Naive thymus-derived CD4-positive, alpha-beta T cell (primary cell): ENCODE measurements at regions not wholly inside any gene's neighbourhood (a gene's known extent, or its start where the extent isn't known, plus 50 kb on each side); places are given as distances from the start of the nearest gene placed in this dataset.

Experiments used
- ATAC-seq: fragments of 150-1000 bp; cut with Tn5 transposase; 2 replicates; pipeline ENCODE4 v1.10.0; 2021; ENCODE audit warnings: mild to moderate bottlenecking, moderate library complexity
- CTCF ChIA-PET: fragments of 350-600 bp; sonication (Branson Sonifier 250); formaldehyde crosslinking; loops from one replicate; lab custom pipeline; 2021; ENCODE audit warnings: antibody characterized with exemption; lab: Charles Lee
- POLR2A ChIA-PET: fragments of 350-600 bp; sonication (Branson Sonifier 250); formaldehyde crosslinking; loops from one replicate; lab custom pipeline; 2021; ENCODE audit warnings: antibody characterized with exemption, inconsistent platforms; lab: Charles Lee
- DNase-seq, 9 donors: peaks; one replicate each; pipeline versions ENCODE4 v3.0.0 to v3.0.0-alpha.2; 2020 to 2022; ENCODE audit warnings: mixed read lengths in 1 of 9
- H3K27ac ChIP-seq: one replicate; pipeline ENCODE4 v1.7.0; 2013; ENCODE audit warnings: mild to moderate bottlenecking, low read depth, low read length, moderate library complexity
- H3K27me3 ChIP-seq, 2 donors: one replicate each; pipeline ENCODE4 v1.7.0; 2013; ENCODE audit warnings: low read length in 2 of 2, mild to moderate bottlenecking in 2 of 2, moderate library complexity in 2 of 2; ENCODE audit not compliant: control insufficient read depth in 2 of 2, insufficient read depth in 2 of 2
- H3K36me3 ChIP-seq, 3 experiments: 1 replicate in 2 of 3; 2 replicates in 1 of 3; pipeline ENCODE4 v1.7.0; 2013; ENCODE audit warnings: low read length in 3 of 3, mild to moderate bottlenecking in 3 of 3, moderate library complexity in 1 of 3; ENCODE audit not compliant: insufficient read depth in 3 of 3, control insufficient read depth in 2 of 3
- H3K4me1 ChIP-seq, 2 donors: one replicate each; pipeline ENCODE4 v1.7.0; 2013; ENCODE audit warnings: low read length in 2 of 2, mild to moderate bottlenecking in 2 of 2, moderate library complexity in 1 of 2; ENCODE audit not compliant: control insufficient read depth in 2 of 2, insufficient read depth in 2 of 2
- H3K4me3 ChIP-seq: 2 replicates; pipeline ENCODE4 v1.7.0; 2013; ENCODE audit warnings: mild to moderate bottlenecking, low read length
- H3K9me3 ChIP-seq, 3 experiments: 1 replicate in 2 of 3; 2 replicates in 1 of 3; pipeline ENCODE4 v1.7.0; 2013; ENCODE audit warnings: low read length in 3 of 3; ENCODE audit not compliant: control insufficient read depth in 2 of 3
- H3K27ac Mint-ChIP-seq, 9 donors: one replicate each; pipeline ENCODE4 v1.8.0; 2020 to 2022; ENCODE audit warnings: mixed read lengths in 9 of 9, mild to moderate bottlenecking in 8 of 9, moderate library complexity in 5 of 9, inconsistent platforms in 2 of 9
- H3K27me3 Mint-ChIP-seq, 5 donors: one replicate each; pipeline ENCODE4 v1.8.0; 2021 to 2022; ENCODE audit warnings: mixed read lengths in 5 of 5, mild to moderate bottlenecking in 1 of 5
- H3K36me3 Mint-ChIP-seq, 5 donors: one replicate each; pipeline ENCODE4 v1.8.0; 2020 to 2022; ENCODE audit warnings: mixed read lengths in 5 of 5, mild to moderate bottlenecking in 3 of 5, inconsistent platforms in 1 of 5
- H3K4me1 Mint-ChIP-seq, 7 donors: one replicate each; pipeline ENCODE4 v1.8.0; 2020 to 2022; ENCODE audit warnings: mixed read lengths in 7 of 7, mild to moderate bottlenecking in 3 of 7, inconsistent platforms in 1 of 7
- H3K4me3 Mint-ChIP-seq, 10 donors: one replicate each; pipeline ENCODE4 v1.8.0; 2020 to 2022; ENCODE audit warnings: mild to moderate bottlenecking in 10 of 10, mixed read lengths in 10 of 10, moderate library complexity in 6 of 10, inconsistent platforms in 2 of 10
- H3K9me3 Mint-ChIP-seq, 11 donors: one replicate each; pipeline ENCODE4 v1.8.0; 2020 to 2022; ENCODE audit warnings: mixed read lengths in 11 of 11, mild to moderate bottlenecking in 4 of 11, inconsistent platforms in 1 of 11, moderate library complexity in 1 of 11
- intact Hi-C, 2 donors: fragments of 100-400 bp; cut with micrococcal nuclease; formaldehyde crosslinking; loops; one replicate each; pipeline ENCODE4 v1.15.1; 2023

GRCh38 chr1:193916452-193916851 lies 730.0 kb upstream of the B3GALT2 start:
- Mint-ChIP-seq H3K27me3 (no peaks in the 10 kb centered on the region), H3K4me1 (peaks cover 0 to 3% (median 0%) of the 10 kb centered on the region in 7 donors), H3K4me3 (no peak overlapping the region), H3K36me3 (no peaks in the 10 kb centered on the region), H3K27ac (no peak overlapping the region), H3K9me3 (peaks cover 0 to 7% (median 0%) of the 10 kb centered on the region in 11 donors)
- no peaks in the 10 kb centered on the region for H3K27me3 ChIP-seq
- H3K27ac ChIP-seq, result no peak overlapping the region
- no peaks in the 10 kb centered on the region for H3K9me3 ChIP-seq
- POLR2A ChIA-PET, result no interaction called here
- intact Hi-C loops, result no loop called here
- H3K4me3 ChIP-seq, result no peak overlapping the region
- DNase-seq (no peak), ATAC-seq (no peak)
- CTCF ChIA-PET, result no interaction called here
- H3K4me1 ChIP-seq, result no peaks in the 10 kb centered on the region
- H3K36me3 ChIP-seq, result no peaks in the 10 kb centered on the region

- H3K27me3 Mint-ChIP-seq, result no peaks in the 10 kb centered on the region
- Histone ChIP-seq H3K4me3 (no peak overlapping the region), H3K4me1 (no peaks in the 10 kb centered on the region), H3K9me3 (no peaks in the 10 kb centered on the region), H3K27me3 (no peaks in the 10 kb centered on the region), H3K36me3 (no peaks in the 10 kb centered on the region), H3K27ac (no peak overlapping the region)
- intact Hi-C loops, result no loop called here
- H3K27ac Mint-ChIP-seq, result no peak overlapping the region
- peaks cover 0 to 3% (median 0%) of the 10 kb centered on the region in 7 donors for H3K4me1 Mint-ChIP-seq
- H3K4me3 Mint-ChIP-seq, result no peak overlapping the region
- CTCF ChIA-PET, result no interaction called here
- H3K9me3 Mint-ChIP-seq, result peaks cover 0 to 7% (median 0%) of the 10 kb centered on the region in 11 donors
- DNase-seq (no peak), ATAC-seq (no peak)
- H3K36me3 Mint-ChIP-seq, result no peaks in the 10 kb centered on the region
- POLR2A ChIA-PET, result no interaction called here
Measured at GRCh38 chr1:193914871-193915270, 728.5 kb upstream of the B3GALT2 start.

GRCh38 chr1:193909406-193910082 lies 723.1 kb upstream of the B3GALT2 start:
- Mint-ChIP-seq H3K36me3 (peaks cover 0 to 3% (median 0%) of the 10 kb centered on the region in 5 donors), H3K4me3 (no peak overlapping the region), H3K27me3 (no peaks in the 10 kb centered on the region), H3K4me1 (no peaks in the 10 kb centered on the region), H3K9me3 (peaks cover 0 to 7% (median 0%) of the 10 kb centered on the region in 11 donors), H3K27ac (no peak overlapping the region)
- POLR2A ChIA-PET, result no interaction called here
- CTCF ChIA-PET, result no interaction called here
- Histone ChIP-seq H3K27me3 (no peaks in the 10 kb centered on the region), H3K27ac (no peak overlapping the region), H3K9me3 (no peaks in the 10 kb centered on the region), H3K36me3 (no peaks in the 10 kb centered on the region), H3K4me1 (no peaks in the 10 kb centered on the region), H3K4me3 (no peak overlapping the region)
- no peak for DNase-seq
- no peak for ATAC-seq
- intact Hi-C loops, result no loop called here

- Mint-ChIP-seq H3K27me3 (no peaks in the 10 kb centered on the region), H3K4me3 (no peak overlapping the region), H3K36me3 (peaks cover 0 to 3% (median 0%) of the 10 kb centered on the region in 5 donors), H3K9me3 (peaks cover 0 to 1% (median 0%) of the 10 kb centered on the region in 11 donors), H3K4me1 (no peaks in the 10 kb centered on the region), H3K27ac (no peak overlapping the region)
- no peaks in the 10 kb centered on the region for H3K9me3 ChIP-seq
- POLR2A ChIA-PET, result no interaction called here
- no peaks in the 10 kb centered on the region for H3K36me3 ChIP-seq
- no peaks in the 10 kb centered on the region for H3K27me3 ChIP-seq
- H3K27ac ChIP-seq, result no peak overlapping the region
- H3K4me3 ChIP-seq, result no peak overlapping the region
- DNase-seq (no peak), ATAC-seq (no peak)
- no peaks in the 10 kb centered on the region for H3K4me1 ChIP-seq
- intact Hi-C loops, result no loop called here
- CTCF ChIA-PET, result interaction anchor here (0.6 kb wide), 1 partner anchor 553 kb away, joined by 3 read pairs; no protein-coding TSS in a partner anchor
Measured at GRCh38 chr1:193905288-193906085, 719.1 kb upstream of the B3GALT2 start.

GRCh38 chr1:193891788-193892187 lies 705.4 kb upstream of the B3GALT2 start:
- Histone ChIP-seq H3K4me3 (no peak overlapping the region), H3K4me1 (no peaks in the 10 kb centered on the region), H3K27ac (no peak overlapping the region), H3K27me3 (peaks cover 0 to 2% of the 10 kb centered on the region in 2 donors), H3K36me3 (no peaks in the 10 kb centered on the region), H3K9me3 (no peaks in the 10 kb centered on the region)
- intact Hi-C loops, result no loop called here
- no peak for DNase-seq
- H3K4me3 Mint-ChIP-seq, result no peak overlapping the region
- peaks cover 0 to 3% (median 0%) of the 10 kb centered on the region in 7 donors for H3K4me1 Mint-ChIP-seq
- H3K36me3 Mint-ChIP-seq, result peaks cover 0 to 7% (median 4%) of the 10 kb centered on the region in 5 donors
- peaks cover 0 to 11% (median 6%) of the 10 kb centered on the region in 11 donors for H3K9me3 Mint-ChIP-seq
- ATAC-seq, result no peak
- no peak overlapping the region for H3K27ac Mint-ChIP-seq
- ChIA-PET POLR2A (no interaction called here), CTCF (no interaction called here)
- H3K27me3 Mint-ChIP-seq, result peaks cover 0 to 1% (median 0%) of the 10 kb centered on the region in 5 donors

GRCh38 chr1:193890935-193891334 lies 704.5 kb upstream of the B3GALT2 start:
- ChIA-PET POLR2A (interaction anchor here (0.6 kb wide), 1 partner anchor 20 kb away, joined by 4 read pairs; no protein-coding TSS in a partner anchor), CTCF (no interaction called here)
- Mint-ChIP-seq H3K4me3 (no peak overlapping the region), H3K27me3 (no peaks in the 10 kb centered on the region), H3K36me3 (peaks cover 0 to 7% (median 4%) of the 10 kb centered on the region in 5 donors), H3K9me3 (peaks cover 0 to 11% (median 6%) of the 10 kb centered on the region in 11 donors), H3K4me1 (peaks cover 0 to 4% (median 3%) of the 10 kb centered on the region in 7 donors), H3K27ac (no peak overlapping the region)
- H3K27ac ChIP-seq, result no peak overlapping the region
- ATAC-seq (no peak), DNase-seq (no peak)
- intact Hi-C loops, result no loop called here
- no peaks in the 10 kb centered on the region for H3K9me3 ChIP-seq
- peaks cover 0 to 2% of the 10 kb centered on the region in 2 donors for H3K27me3 ChIP-seq
- H3K4me3 ChIP-seq, result no peak overlapping the region
- no peaks in the 10 kb centered on the region for H3K36me3 ChIP-seq
- no peaks in the 10 kb centered on the region for H3K4me1 ChIP-seq
